Stimulated activated CD8-positive, alpha-beta memory T cell treated with anti-CD3 and anti-CD28 coated beads, Interleukin-7, amount 100 ng/mL, for 48 hours (primary cell): ENCODE measurements at regions not wholly inside any gene's neighbourhood (a gene's known extent, or its start where the extent isn't known, plus 50 kb on each side); places are given as distances from the start of the nearest gene placed in this dataset.
"Not testable (repeated sequence)": the region's sequence is repeated elsewhere in the genome, so short reads cannot be mapped to it uniquely, and the experiment has no call there.

Source experiments
- DNase-seq, 2 donors: peaks; one replicate each; pipeline ENCODE4 v3.0.0-alpha.2; 2020; ENCODE audit warnings: low read depth in 1 of 2; ENCODE audit errors: extremely low read depth in 1 of 2

- no peak for DNase-seq
These were observed 88.4 kb upstream of the TEAD1 start for GRCh38 chr11:12585861-12586260.

DNA sequence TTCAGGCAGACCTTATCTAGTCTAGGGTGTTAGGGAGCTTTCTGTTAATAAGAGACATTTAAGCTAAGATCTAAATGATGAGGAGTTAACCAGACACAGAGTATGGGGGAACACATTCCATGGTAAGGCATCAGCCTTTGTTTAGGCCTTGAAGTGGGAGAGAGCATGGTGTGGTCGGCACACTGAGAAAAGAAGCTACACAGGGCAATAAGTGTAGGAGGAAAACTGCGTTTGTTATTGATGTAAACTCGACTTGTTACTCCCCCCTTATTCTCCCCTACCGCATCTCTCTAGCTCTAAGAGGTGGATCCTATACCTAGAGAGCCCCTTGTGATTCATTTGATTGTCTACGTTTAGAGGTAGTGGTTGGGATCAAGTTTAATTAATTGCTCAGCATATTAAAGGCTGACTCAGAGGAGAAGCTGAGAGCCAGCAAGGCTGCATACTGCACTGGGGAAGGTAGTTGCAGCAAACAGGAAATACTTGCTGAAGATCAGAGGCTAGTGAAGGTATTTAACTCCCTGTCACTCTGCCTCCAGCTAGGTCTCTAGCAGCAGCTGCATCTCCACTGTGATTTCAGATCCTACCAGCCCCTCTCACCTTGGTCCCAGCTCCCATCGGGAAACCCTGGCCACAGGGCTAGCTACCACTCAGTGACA is 86.8 kb upstream of the TEAD1 start:
- no peak for DNase-seq

GRCh38 chr11:12591706-12592105 is 82.5 kb upstream of the TEAD1 start:
- no peak for DNase-seq

DNA sequence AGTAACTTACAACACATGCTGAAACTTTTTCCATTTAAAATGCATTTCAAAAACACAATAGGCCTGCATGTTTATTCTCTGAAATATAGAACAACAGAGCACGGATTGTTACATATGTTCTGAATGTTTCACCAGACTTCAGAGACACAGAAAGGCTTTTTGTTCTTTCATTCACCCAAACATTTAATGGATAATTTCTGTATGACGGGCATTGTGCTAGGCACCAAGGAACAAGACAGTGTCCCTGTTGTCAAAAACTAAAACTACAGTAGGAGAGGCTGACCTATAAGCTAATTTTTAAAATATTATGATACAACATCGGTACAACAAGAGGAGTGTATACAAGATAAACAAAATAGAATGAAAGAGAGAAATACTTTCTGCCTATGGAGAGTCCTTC is 81.9 kb upstream of the TEAD1 start:
- DNase-seq, result no peak

GRCh38 chr11:12595089-12595847 is 79.0 kb upstream of the TEAD1 start:
- not testable (repeated sequence) for DNase-seq

GRCh38 chr11:12598330-12599256 is 75.6 kb upstream of the TEAD1 start:
- DNase-seq, result no peak

DNA sequence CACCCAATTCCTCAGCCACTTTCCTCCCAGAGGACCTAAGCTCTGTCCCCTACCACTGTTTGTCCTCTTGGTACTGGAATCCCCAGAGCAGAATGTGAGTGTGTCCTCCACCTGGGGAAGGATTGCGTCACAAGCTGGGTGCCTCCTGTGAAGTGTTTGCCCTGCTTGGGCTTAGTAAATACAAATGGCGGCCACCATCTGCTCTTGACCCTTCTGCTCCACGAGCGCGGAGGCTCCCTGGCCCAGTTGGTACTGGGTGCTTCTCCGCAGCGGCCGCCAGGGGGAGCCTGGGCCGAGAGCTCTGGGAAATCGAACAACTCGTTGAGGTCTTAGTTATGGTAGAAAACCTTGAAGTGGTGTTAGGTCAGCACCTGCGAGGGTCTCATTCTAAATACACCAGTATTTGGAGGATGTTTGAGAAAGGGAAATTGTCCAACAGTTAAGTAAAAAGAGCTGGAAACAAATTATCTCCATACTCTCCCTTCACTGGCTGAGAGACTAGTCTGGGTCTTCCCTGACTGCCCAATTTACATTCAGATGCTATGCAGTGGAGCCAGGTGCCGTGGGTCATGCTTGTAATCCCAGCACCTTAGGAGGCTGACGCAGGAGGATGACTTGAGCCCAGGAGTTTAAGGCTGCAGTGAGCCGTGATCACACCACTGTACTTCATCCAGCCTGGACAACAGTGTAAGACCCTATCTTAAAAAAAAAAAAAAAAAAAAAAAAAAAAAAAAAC is 74.6 kb upstream of the TEAD1 start:
- peak in 1 of 2 donors; percentile 11 for DNase-seq

- DNase-seq, result no peak
These were observed 73.4 kb upstream of the TEAD1 start for GRCh38 chr11:12600829-12601228.

DNA sequence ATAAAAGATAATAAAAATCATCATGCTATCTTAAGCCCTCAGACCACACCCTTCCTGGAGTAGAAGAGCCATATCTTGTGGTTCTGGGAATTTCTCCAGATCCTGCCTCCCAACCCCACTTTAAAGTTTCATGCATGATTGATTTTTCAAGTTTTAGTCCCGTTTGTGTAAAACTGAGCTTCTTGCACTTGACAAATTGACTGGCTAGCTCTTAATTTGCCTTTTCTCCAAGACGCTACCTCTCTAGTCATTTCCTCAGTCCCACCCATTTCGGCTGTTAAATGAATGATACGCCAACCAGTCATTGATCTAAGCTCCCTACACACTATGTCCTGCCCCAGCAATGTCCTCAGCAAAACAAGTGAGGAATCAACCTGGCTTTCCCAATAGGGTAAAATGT is 71.8 kb upstream of the TEAD1 start:
- no peak for DNase-seq

DNA sequence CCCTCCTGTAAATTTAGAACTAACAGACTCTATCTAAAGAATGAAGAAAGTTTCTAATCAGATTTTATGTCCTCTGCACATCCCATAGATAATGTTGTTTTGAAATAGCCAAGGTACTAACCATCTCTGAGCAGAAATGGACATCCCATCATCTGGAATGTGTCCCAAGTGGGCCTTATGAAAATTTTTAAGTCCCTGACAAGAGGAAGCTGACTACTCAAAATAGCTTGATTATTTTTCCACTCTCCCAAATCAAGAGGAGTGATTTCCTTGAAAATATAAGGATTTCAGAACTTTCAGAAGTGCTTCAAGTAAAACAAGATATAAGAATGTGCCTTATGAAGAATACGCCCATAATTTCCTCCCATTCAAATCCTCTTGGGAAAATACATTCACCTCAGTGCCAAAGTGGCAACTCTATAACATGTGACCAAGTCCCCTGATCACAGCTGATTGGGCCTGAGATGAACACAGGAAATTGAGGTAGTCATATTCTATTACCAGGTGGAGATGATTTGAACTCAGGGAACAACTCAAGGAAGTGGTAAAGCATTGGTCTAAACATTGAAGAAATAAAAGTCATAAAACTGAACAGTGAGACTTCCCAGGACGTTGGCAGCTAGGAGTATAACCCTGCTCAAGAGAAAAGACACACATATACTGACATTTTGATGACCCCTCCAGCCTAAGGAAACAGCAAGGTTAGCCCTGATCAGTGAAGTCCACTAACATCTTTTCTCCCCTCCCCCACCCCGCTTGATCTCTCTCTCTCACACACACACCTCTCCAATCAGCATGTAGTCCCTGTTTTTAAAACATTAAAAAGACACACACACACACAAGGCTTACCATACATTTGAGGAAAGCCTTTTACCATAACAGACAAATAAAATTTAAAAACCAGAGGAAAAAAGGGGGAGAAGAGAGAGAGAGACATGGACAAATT is 70.8 kb upstream of the TEAD1 start:
- DNase-seq, result no peak

- no peak for DNase-seq
These were observed 69.6 kb upstream of the TEAD1 start for GRCh38 chr11:12604557-12605153.

DNA sequence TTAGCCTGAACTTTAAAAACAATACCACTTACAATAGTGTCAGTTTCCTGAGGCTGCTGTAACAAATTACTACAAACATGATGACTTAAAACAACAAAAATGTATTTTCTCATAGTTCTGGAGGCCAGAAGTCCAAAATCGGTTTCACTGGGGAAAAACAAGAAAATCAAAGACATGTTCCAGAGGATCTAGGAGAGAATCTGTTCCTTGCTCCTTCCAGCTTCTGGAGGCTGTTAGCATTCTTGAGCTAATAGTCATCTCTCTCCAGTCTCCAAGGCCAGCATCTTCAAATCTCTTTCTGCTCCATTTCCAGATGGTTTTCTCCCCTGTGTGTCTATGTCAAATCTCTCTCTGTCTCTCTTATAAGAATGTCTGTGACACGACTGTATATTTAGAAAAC is 67.6 kb upstream of the TEAD1 start:
- DNase-seq, result no peak

DNA sequence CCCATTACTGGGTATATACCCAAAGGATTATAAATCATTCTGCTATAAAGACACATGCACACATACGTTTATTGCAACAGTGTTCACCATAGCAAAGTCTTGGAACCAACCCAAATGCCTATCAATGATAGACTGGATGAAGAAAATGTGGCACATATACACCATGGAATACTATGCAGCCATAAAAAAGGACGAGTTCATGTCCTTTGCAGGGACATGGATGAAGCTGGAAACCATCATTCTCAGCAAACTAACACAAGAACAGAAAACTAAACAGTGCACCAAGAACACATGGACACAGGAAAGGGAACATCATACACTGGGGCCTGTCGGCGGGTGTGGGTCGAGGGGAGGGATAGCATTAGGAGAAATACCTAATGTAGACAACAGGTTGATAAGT is 65.5 kb upstream of the TEAD1 start:
- DNase-seq, result not testable (repeated sequence)

DNA sequence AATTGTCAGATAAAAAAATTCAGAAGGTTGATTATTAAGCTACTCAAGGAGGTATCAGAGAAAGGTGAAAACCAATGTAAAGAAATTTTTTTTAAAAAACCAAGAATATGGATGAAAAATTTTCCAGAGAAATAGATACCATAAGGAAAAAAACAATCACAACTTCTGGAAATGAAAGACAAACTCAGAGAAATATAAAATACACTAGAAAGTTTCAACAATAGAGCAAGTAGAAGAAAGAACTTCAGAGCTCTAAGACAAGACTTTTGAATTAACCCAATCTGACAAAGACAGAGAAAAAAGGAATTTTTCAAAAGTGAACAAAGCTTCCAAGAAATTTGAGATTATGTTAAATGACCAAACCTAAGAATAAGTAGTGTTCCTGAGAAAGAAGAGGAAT is 62.9 kb upstream of the TEAD1 start:
- DNase-seq, result no peak

DNA sequence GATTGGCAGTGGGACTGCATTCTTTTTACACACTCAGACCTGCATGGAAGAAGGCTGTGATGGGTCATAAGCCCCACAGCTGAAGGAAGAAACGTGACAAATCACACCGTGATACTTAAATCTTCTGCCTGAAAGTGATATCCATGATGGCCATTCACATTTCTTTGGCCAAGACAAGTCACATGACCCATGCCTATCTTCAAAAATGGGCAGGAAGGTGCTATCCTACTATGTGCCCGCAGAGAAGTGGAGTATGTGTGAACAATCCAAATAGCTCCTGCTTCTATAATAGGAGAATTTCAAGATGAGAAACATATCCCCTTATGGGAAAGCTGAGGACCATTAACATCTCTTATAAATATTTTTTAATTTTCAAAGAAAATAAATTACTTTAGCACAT is 56.6 kb upstream of the TEAD1 start:
- DNase-seq, result no peak

DNA sequence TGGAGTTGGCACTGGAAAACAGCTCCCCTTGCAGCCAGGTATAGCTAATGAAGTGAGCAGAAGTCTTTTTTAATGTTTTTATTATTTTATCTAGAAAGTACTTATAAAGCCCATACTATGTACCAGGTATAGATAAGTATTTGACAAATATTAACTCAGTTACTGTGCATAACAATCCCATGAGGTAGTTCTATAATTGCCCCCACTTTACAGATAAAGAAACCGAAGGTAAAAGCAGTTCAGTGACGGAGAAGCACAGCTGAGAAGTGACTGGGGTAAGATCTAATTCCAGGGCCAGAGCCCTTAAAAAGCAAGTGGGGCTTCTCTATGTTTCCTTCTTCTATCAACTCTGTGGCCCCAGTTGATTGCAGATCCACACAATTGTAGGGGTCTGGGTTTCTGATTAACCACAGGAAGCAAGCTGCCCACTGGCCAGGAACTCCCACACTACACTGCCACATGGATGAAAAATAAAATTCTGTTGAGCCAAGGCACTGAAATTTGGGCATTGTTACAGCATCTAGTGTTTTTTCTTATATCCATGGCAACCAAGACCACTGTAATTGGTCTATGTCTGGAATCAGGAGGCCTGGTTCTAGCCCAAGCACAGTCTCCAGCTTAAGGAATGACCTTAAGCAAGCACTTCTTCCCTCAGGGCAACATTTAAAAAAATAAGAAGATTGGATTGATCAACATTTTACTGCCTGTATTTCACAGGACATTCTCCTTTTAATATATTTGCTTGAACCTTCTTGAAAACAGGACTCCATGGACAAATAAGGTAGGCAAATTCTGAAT is 55.3 kb upstream of the TEAD1 start:
- DNase-seq, result no peak

DNA sequence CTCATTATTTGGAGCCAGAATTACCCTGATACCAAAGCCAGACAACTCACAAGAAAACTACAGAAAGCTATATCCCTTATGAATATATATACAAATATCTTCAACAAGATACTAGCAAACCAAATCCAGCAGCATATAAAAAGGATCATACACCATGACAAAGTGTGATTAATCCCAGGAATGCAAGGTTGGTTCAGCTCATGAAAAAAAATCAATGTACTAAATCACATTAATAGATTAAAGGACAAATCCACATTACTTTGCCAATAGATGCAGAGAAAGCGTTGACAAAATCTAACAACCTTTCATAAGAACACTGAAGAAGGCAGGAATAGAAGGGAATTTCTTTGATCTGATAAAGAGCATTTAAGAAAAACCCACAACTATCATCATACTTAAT is 50.4 kb upstream of the TEAD1 start:
- no peak for DNase-seq
